DND-41 (cell line): ENCODE measurements at regions not wholly inside any gene's neighbourhood (a gene's known extent, or its start where the extent isn't known, plus 50 kb on each side); places are given as distances from the start of the nearest gene placed in this dataset.

Source experiments
- CTCF ChIP-seq: IDR thresholded peaks from 2 replicates; pipeline ENCODE4 v1.5.1; 2012; ENCODE audit warnings: borderline replicate concordance, low read length, moderate library complexity, mild to moderate bottlenecking; ENCODE audit not compliant: poor library complexity, severe bottlenecking; ENCODE audit errors: extremely low read depth
- EZH2 ChIP-seq: IDR thresholded peaks from 3 replicates; pipeline ENCODE4 v1.6.1; 2012; ENCODE audit warnings: borderline replicate concordance, low read depth, mild to moderate bottlenecking, moderate library complexity, low read length, inconsistent platforms; ENCODE audit not compliant: severe bottlenecking

GRCh38 chr7:82655965-82656364 lies 212.4 kb upstream of the CACNA2D1 start:
- TF ChIP-seq CTCF (no peak), EZH2 (no peak)
